NB4 (cell line): ENCODE measurements at regions not wholly inside any gene's neighbourhood (a gene's known extent, or its start where the extent isn't known, plus 50 kb on each side); places are given as distances from the start of the nearest gene placed in this dataset.
"Not testable (repeated sequence)": the region's sequence is repeated elsewhere in the genome, so short reads cannot be mapped to it uniquely, and the experiment has no call there.

ENCODE experiments used
- DNase-seq: peaks from one replicate; pipeline ENCODE4 v3.0.0; 2010; ENCODE audit warnings: low read depth
- H3K4me3 ChIP-seq: one replicate; pipeline ENCODE4 v1.5.1; 2011; ENCODE audit warnings: mild to moderate bottlenecking, low read depth, low read length, moderate library complexity
- CTCF ChIP-seq: IDR thresholded peaks from one replicate; pipeline ENCODE4 v1.5.1; 2012; ENCODE audit warnings: low read depth, low read length
- MAX ChIP-seq: IDR thresholded peaks from 2 replicates; pipeline ENCODE4 v1.6.1; 2011; ENCODE audit warnings: low read depth, low read length
- MYC ChIP-seq: IDR thresholded peaks from 2 replicates; pipeline ENCODE4 v1.6.1; 2011; ENCODE audit warnings: low read depth, low read length
- POLR2A ChIP-seq: IDR thresholded peaks from 2 replicates; pipeline ENCODE4 v1.6.1; 2011; ENCODE audit warnings: mild to moderate bottlenecking; ENCODE audit not compliant: insufficient read length; ENCODE audit errors: extremely low read depth

GRCh38 chr6:86715676-86716075 lies 221.7 kb upstream of the HTR1E start:
- no peak for DNase-seq
- no peak for TF ChIP-seq MAX
- TF ChIP-seq POLR2A = no peak
- no peak for TF ChIP-seq MYC
- TF ChIP-seq CTCF = no peak
- no peak overlapping the region for H3K4me3 ChIP-seq

GRCh38 chr6:86712039-86712438 lies 225.3 kb upstream of the HTR1E start:
- TF ChIP-seq CTCF = no peak
- no peak for TF ChIP-seq POLR2A
- TF ChIP-seq MYC = no peak
- no peak for TF ChIP-seq MAX
- DNase-seq = no peak
- no peak overlapping the region for H3K4me3 ChIP-seq

GRCh38 chr6:86707545-86708120 lies 229.7 kb upstream of the HTR1E start:
- TF ChIP-seq MAX (no peak), MYC (no peak), POLR2A (no peak), CTCF (no peak)
- no peak for DNase-seq
- no peak overlapping the region for H3K4me3 ChIP-seq

GRCh38 chr6:86706449-86706848 lies 230.9 kb upstream of the HTR1E start:
- TF ChIP-seq CTCF (peak; percentile 17), MAX (no peak)
- DNase-seq = peak; percentile 19
- H3K4me3 ChIP-seq = no peak overlapping the region

GRCh38 chr6:86701228-86701627 lies 236.1 kb upstream of the HTR1E start:
- not testable (repeated sequence) for DNase-seq, H3K4me3 ChIP-seq

- TF ChIP-seq MYC = no peak
- TF ChIP-seq POLR2A = no peak
- no peak for TF ChIP-seq MAX
- TF ChIP-seq CTCF = no peak
- no peak overlapping the region for H3K4me3 ChIP-seq
- DNase-seq = no peak
Measured at GRCh38 chr6:86686496-86686895, 250.8 kb upstream of the HTR1E start.
